NCI-H1048 (cell line): ENCODE measurements at regions not wholly inside any gene's neighbourhood (a gene's known extent, or its start where the extent isn't known, plus 50 kb on each side); places are given as distances from the start of the nearest gene placed in this dataset.

Experiments used
- DNase-seq: peaks from one replicate; lab custom pipeline; 2025; lab: John Stamatoyannopoulos, UW

DNA sequence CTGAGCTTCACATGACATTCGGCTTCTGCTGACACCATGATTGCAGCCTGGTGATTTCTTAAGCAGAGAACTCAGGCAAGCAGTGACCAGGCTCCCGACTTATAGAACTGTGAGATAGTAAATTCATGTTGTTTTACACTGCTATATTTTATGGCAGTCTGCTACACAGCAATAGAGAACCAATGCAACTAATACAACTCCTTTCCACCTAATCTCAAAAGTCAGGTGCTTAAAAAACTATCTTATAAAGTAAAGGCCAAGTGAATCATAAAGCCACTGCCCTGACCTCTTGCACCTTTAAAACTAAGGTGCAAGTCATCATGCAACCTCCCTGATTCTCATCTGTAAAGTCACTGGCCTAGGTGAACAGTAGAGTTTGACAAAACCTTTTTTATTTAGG lies 95.3 kb upstream of the GLS start:
- no peak for DNase-seq

DNA sequence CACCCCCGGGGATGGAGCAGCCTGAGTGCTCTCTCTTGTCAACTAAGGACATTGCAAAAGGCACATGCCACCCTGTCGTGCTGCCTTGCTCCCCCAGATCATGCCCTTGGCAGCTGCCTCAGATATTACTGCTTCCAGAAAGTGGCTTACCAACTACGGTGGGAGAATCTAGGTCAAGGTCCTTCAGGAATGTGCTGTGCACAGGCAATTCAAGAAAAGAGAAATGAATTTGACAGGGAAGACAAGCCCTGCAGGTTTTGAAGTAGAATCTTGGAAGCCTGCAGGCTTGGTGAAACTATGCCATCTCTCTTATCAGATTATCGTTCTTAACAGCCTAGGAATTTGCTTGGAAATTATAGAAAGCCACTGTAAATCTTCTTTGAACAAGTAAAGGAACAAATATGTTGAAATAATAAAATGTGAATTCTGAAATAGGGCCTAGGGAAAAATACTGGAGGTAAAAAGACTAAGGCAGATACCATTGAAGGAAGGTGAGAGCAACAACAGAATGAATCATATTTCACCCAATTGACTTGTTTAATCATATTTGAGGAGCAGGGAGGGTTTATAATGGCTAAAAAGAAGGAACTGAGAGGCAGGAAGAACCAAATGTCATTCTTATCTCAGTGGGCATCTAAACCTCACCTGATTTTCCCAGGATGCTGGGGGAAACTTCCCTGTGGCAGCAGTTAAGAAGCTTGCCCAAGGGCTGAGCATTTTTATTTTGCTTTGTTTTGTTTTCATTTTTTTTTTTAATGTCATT lies 94.0 kb upstream of the GLS start:
- no peak for DNase-seq

DNA sequence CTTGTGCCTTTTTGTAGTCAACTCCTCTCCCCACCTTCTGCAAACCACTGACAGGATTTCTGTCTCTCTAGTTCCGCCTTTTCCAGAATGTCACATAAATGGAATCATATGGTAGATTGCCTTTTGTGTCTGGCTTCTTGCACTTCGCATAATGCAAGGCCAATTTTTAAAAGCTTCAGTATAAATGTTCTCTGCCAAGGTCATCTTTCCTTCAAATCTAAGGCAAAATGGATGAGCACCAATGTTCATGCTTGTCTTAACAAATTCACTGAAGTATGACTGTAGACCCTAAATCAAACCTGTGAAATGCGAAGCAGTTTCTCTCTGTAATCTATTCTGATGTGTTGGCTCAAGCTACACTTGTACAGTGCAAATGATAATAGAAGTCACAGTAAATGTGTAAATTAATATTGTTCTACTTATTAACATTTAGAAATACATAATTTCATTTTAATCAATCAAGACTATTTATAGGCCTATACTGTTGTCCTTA lies 92.8 kb upstream of the GLS start:
- DNase-seq = no peak

DNA sequence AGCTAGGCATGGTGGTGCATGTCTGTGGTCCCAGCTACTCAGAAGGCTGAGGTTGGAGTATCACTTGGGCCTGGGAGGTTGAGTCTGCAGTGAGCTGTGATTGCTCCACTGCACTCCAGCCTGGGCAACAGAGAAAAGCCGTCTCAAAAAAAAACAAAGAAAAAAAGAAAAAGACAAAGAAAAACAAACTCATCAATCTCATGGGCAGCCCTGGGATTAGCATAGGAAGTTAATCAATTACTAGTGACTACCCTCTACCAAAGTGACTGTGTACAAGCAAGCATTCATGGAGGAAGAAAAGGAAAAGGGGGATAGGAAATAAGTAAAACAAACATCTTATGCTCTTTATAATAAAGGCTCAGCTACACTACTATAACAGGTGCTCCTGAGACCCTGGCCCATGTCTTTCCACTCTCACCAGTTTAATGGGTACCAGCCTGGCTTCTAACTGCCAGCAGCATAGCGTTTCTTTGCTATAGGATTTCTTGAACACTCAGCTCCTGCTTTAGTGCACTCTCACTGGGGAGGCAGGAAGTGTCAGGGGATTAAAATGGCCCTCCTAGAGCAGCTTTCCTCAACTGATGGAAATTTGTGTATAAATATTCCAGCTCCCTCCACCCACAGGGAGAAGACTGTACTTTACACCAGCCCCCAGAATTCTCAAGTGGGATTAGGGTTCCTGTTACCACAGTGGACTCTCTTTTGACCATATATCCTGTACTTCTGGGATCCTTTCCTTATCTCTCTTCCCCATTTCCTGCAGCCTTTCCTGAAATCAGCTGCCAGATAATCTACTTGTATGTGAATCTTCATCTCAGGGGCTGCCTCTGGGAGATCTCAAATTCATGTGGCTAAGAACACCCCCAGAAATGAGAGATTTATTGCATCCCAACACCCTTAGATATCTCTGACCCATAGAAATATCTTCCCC lies 91.3 kb upstream of the GLS start:
- no peak for DNase-seq

DNA sequence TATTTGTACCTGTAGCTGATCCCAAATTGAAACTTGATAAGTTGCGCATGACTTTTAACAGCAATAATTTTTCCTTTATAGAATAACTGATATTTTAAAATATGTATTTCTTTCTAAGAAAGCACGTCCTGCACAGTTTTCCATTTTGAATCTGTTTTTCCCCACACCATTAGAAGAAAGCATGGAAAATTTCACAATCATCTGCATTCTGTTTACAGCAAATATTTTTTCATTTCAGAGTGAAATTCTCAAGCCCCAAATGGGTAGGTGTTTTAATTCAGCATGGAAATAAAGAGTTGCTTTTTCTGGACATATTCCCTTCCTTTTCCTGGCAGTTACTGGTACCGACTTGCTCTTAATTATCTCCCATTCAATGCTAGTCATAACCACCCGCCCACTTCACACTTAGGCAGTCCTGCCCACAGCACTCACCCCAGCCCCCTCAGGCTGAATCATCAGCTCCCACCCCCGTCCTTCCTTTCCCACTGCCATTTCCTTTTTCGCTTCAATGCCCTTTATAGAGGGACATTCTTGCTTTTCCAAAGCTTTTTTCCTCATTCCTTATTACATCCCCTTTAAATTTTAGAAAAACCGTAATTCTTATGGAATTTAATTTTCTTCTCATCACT lies 89.2 kb upstream of the GLS start:
- DNase-seq = no peak

DNA sequence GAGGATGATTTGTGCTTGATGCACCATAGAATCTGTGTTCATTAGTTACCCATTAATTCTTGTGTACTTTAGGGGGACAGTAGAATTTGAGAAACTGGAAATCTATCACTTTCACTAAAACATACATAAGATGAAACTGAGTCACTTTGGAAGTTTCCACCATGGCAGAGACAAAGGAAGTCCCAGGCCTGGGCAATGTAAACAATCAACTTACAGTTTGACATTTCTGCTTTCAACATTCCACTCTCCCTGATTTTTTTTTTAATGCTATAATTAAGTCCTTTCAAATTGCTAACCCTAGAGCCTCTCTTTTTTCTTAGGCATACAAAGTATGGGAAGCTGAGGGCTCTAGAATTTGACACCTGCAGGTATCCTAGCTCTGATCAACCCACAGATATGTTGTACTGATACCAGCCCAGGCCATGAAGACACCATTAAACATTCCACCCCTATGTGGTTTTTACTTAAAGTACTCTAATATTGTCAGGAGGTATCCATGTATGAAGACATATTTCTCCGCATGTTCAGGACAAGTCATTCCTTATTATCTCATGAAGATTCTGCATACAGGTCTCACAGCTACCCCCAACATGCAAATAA lies 88.5 kb upstream of the GLS start:
- no peak for DNase-seq

DNA sequence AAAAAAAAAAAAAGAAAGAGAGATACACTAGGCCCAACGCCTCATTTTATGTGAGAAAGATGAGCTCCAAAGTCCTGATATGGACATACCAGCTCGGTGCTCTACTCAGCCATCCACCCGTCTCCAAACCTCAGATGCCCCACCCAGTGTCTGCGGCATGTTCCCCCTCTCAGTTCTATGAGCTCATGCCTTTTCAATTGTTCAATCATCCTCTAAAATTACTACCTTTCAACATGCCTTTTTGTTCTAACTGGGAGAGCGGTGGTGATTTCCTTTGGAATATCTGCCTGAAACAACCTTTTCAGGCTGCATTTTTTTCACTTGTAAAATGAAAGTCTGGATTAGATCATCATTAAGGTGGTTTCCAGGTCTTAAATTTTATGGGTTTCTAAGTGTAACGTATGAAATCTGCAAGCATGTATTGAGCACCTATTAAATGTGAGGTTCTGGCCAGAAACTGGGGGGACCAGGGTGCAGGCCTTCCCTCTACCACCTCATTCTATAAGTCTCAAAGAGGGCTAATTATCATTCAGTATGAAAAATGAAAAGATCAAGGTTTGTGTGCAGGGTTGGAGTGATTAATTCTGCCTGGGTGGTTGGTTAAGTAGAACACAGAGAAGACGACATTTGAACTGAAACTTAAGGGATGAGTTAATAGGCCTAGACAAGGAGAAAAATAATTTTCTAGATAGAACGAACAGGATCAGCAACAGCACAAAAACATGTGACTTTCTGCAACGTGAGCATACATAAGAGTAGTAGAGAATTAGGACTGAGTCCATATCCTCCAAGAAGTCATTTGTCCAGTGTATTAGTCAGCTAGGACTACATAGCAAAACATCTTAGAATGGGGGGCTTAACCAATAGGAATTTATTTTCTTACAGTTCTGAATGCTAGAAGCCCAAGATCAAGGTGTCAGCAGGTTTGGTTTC lies 87.4 kb upstream of the GLS start:
- no peak for DNase-seq

DNA sequence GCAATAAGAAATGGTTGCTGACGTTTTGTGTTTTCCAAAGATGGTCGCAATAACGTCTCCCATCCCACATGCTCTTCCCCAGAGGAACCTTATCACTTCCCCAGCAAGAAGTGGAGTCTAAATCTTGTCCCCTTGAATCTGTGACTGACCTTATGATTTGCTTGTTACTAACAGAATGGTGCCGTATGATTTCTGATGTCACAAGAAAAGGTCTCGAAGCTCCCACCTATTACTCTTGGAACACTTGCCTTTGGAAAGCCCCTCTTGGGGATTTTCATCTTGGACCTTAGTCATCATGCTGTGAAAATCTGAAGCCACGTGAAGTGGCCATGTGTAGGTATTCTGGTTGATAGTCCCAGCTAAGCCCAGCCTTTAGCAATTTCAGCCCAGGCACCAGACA lies 86.2 kb upstream of the GLS start:
- DNase-seq = no peak

DNA sequence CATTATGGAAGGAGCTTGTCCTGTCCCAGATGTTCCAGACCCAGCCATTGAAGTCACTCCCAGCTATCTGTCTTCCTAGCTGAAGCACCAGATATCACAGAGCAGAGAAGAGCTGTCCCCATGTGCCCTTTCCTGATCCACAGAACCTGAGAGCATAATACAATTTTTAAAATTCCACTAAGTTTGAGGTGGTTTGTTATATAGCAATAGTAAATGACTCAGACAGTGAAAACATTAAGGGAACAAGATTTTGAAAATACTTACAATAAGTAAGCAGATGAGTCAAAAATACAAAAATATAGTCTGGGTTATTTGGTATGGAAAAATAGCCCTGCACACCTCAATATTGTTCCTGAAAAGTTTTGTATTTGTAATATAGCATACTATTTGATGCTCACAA lies 85.8 kb upstream of the GLS start:
- DNase-seq = no peak

DNA sequence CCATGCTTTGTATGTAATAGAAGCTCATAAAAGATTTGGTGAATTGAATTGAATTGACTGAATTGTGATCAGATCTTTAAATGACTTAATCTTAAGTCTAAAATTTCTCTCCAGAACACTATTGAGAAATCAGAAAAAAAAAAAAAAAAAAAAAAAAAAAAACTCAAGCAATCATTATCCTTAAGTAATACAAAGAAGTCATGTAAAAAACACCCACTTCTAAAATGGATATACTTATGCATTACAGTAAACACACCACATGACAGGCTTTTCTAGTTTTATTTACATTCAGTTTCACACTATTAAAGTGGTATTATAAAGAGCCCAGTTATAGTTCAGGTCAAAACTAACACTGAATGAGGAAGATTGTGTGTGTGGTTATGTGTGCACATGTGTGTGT lies 84.9 kb upstream of the GLS start:
- no peak for DNase-seq

DNA sequence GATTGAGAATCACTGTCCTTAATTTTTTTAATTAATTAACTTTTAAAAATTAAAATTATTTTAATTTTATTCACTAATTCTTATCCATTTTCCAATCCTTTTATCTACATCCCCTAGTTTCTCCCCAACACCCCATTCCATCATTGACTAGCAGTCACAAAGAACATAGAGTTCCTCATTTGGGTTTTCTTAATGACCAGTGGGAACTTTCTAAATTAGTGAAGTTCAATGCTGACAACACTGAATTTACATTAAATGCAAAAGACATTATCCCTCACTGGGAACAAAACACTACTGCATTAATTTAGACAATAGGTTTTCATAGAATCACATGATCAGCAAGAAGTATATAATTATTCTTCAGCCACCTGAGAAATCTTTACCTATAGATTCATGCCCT lies 80.6 kb upstream of the GLS start:
- no peak for DNase-seq

DNA sequence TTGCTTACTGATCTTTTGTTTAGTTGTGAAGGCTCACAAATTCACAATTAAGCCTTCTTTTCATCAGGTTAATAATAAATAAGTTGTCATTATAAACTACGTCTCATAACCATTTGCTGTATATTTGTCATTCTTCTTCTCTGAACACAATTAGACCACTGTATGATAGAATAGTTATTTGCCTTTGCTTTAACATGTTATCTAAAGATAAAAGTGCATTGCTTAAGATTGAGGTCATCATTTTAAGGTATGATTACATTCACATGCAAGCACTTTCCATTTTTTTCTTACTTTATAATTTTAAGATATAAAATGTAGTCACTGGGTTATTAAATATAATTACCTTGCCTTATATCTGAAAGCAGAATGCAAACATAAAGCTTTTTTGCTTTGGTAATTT lies 80.1 kb upstream of the GLS start:
- DNase-seq = no peak

DNA sequence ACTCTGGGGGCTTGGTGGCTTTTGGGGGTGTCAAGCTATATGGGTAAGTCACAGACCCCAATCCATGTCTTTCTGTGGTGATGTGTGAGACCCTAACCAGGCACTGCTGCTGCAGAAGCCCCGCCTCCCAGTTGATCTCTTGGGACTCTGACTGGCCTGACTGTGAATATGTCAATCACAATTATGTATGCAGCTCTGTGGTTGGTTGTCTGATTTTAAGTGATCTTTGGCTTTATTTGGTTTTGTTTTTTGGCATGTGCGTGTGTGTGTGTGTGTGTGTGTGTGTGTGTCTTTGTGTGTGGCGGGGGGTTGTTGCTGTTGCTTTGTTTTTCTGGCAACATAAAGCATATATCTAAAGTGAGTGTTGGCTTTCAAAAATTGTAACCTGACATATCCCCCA lies 78.5 kb upstream of the GLS start:
- DNase-seq = no peak

DNA sequence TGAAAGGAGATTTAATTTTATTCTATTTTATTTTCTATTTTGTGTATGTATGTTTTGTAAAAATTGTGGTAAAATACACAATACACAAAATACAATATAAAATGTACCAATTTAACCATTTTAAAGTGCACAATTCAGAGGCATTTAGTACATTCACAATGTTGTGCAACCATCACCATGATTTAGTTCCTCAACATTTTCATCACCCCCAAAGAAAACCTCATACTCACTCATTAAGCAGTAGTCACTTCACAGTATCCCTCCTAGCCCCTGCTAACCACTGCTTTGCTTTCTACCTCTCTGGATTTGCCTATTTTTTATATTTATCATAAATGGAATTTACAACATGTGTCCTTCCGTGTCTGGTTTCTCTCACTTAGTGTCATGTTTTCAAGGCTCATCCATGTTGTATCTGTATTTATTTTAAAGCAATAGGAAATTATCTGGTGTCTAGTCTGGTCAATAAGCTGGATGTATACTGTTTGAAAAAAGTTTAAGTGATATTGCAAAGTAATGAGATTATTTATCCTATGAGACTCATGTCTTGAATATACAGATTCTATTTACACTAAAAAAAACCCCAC lies 77.9 kb upstream of the GLS start:
- DNase-seq = no peak

DNA sequence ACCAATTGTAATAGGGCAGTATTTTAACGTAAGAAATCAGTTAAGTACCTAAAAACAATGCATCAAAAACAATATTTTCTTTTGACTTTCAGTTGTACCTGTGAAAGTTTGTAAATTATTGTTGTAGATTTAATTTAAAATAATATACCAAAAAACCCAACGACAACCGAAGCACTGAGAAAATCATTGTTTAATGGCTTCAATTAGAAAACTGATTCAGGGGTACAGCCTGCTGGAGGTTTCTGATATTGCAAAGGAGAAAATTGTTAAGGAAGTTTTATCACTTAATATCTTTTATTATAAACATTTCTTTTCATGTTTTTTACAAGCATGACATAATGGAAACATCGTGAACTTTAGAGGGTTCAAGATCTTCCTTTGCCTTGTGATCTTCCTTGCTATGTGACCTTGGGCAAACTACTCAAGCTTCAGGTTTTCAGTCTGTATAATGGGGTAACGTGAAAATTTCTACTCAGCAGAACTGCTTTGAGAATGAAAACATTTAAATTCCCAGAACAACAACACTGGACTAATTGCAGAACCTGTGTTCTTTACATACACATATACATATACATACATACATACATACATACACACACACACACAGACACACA lies 76.3 kb upstream of the GLS start:
- no peak for DNase-seq

DNA sequence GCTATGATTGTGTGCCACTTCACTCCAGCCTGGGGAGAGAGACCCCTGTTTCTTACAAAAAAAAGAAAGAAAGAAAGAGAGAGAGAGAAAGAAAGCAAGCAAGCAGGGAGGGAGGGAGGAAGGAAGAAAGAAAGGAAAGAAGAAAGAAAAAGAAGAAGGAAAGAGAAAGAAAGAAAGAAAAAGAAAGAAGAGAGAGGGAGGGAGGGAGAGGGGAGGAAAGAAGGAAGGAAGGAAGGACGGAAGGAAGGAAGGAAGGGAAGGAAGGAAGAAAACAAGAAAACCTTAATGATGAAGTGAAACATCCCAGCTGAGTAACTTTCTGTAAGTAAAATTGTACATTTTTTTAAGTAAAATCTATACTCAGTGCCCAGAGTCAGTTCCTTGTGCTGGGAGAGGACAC lies 75.5 kb upstream of the GLS start:
- DNase-seq = no peak

DNA sequence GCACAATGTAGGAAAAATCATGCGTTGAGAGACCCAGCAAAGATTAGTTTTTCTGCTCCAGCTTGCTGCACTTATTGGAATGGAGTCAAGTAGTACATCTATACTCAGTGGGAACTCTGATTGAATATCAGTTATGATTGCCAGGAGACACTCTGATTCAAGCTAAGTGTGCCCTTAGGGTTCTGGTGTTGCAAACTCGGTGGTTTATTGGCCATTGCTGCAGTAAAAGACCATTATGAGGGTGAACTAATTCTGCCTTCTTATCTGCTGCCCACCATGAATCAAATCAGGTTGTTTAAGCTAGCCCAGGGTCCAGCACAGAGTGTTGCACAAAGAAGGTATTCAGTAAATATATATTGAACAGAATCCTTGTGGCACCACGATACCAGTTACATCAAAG lies 74.8 kb upstream of the GLS start:
- DNase-seq = no peak

DNA sequence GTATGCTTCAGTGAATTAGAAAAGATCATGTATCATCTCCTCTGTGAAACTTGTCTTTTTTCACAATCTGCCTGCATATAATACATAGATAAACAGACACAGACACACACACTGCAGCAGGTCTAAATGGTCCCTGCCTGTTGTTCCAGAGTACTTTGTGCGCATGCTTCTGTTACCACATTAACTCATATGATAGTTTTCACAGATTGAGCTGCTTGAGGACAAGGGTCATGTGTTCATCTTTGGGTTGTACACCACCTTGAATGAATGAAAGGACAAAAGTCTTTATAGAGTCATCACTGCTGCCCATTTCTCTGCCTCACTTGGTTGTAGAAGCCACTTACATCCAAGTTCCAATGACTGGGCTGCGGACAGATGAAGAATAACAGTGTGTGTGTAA lies 72.7 kb upstream of the GLS start:
- no peak for DNase-seq

DNA sequence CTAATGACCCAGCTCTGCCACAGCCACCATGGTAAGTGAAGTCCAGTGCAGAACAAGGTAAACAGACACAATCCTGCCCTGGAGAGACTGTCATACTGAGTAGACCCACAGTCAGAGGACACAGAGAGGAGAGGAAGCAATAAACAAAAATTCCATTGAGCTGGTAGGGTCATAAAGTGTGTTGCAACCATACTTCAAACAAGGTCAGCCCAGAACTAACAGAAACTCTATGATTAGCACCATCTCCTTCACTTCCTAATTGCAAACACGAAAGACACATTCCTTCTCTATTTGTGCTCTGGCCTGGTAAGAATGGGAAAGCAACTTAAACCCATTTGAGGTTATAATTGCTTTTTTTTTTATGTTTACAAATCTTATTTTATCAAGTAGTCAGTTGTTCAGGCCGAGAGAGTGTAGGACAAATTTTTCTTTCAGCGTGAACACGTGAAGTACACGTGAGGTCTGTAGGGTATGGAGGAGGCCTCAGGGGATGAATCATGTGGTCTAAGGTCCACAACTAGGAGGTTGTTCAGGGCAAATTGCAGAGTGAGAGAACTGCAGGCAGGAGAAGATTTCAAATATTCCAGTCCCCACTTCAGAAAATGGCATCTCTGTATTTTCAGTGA lies 71.4 kb upstream of the GLS start:
- DNase-seq = no peak
